ENCODE measurements at regions not wholly inside any gene's neighbourhood (a gene's known extent, or its start where the extent isn't known, plus 50 kb on each side); places are given as distances from the start of the nearest gene placed in this dataset.

DNA sequence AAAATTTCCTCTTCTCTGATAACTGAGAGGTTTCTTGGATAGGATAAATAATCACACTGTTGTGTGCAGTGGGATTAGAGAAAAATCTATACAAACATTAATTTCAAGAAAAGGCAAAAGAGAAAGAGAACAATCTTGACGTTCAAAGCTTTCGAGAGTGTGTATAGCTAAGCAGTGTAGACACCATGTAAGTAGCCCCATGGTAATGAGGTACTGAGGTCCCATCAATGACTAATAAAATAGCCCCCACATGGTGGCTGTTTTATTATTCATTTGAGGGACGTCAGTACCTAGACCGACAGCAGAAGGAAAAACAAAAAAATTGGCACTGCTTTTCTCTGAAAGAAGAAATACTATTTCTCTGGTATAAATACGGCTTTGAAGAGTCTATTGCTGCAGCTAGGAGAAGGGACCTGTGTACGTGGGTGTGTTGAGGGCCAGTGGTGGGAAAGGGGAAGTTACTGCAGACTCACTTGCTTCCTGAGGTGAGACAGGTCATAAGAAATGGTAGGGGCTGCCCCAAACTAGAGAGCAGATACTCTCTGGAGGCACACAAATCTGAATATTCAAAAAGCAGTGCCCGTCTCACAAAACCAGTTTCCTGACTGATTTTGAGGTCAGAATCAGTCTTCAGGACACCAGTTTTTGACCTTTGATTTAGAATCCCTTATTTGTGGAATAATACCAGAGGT lies 339.8 kb downstream of the EMP1 start:
- Histone ChIP-seq H3K27me3 (ENCODE audit: control insufficient read depth in 4 of 4, insufficient read depth in 4 of 4, low read length in 3 of 4) (no peaks in the 10 kb centered on the region), H3K27ac (ENCODE audit: low read depth in 1 of 2, low read length in 2 of 2) (no peak overlapping the region), H3K36me3 (ENCODE audit: control insufficient read depth in 4 of 4, insufficient read depth in 3 of 4, low read depth in 1 of 4, low read length in 3 of 4) (no peaks in the 10 kb centered on the region), H3K9ac (ENCODE audit: low read depth in 1 of 2, low read length in 2 of 2) (no peak overlapping the region), H3K4me3 (ENCODE audit: low read depth in 1 of 3, low read length in 3 of 3) (no peak overlapping the region), H3K9me3 (ENCODE audit: control insufficient read depth in 4 of 4, low read length in 3 of 4) (no peaks in the 10 kb centered on the region), H3K4me1 (ENCODE audit: control insufficient read depth in 4 of 4, insufficient read depth in 4 of 4, low read length in 3 of 4) (peaks cover 0 to 6% (median 0%) of the 10 kb centered on the region in 4 donors)
- no peak for DNase-seq (ENCODE audit: low spot score)
- 75% methylated on average over 7 of the region's 7 CpGs for WGBS
- TF ChIP-seq JUND (IDR thresholded peaks at IDR 0.05) (no peak), EGR1 (IDR thresholded peaks at IDR 0.05; ENCODE audit: low read depth in 2 of 2) (no peak), ATF3 (IDR thresholded peaks at IDR 0.05) (no peak), HNF4A (conservative IDR thresholded peaks at IDR 0.05) (no peak)
- TF ChIP-seq, protein P1, sequence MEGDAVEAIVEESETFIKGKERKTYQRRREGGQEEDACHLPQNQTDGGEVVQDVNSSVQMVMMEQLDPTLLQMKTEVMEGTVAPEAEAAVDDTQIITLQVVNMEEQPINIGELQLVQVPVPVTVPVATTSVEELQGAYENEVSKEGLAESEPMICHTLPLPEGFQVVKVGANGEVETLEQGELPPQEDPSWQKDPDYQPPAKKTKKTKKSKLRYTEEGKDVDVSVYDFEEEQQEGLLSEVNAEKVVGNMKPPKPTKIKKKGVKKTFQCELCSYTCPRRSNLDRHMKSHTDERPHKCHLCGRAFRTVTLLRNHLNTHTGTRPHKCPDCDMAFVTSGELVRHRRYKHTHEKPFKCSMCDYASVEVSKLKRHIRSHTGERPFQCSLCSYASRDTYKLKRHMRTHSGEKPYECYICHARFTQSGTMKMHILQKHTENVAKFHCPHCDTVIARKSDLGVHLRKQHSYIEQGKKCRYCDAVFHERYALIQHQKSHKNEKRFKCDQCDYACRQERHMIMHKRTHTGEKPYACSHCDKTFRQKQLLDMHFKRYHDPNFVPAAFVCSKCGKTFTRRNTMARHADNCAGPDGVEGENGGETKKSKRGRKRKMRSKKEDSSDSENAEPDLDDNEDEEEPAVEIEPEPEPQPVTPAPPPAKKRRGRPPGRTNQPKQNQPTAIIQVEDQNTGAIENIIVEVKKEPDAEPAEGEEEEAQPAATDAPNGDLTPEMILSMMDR (IDR thresholded peaks at IDR 0.05; ENCODE audit: low read depth, low read length, missing input control) = no peak

DNA sequence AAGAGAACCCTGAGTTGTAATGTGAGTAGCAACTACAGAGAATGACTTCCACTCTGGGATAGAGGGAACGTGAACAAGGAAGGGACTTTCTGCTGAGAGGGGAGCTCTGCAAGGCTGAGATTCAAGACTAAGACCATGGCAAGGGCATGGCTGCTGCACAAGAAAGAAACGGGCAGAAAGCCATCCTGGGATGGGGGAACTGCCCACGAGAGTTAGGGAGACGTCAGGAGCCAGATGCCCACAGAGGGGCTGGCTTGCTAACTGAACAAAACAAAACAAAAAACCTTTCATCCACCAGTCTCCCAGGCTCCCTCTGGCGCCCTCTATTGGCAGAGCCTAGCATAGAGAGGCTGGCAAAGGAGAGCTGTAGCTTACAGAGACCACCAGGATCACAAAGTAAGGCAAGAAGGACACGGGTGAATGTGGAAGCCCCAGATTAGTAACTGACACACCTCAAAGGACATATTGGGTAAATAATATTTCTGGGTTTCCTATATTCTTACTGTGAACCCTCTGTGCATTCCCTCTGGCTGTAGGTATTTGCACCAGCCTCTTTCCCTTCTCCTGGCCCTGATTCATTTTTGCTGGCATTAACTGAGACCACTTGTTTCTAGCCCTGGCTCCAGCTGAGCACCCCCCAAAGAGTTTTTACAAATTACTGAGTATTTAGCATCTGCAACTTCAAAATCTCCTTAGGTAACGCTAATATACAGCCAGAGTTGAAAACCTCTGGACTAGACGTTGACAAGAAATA lies 338.3 kb downstream of the EMP1 start:
- peak; percentile 52 for DNase-seq (ENCODE audit: low spot score)
- Histone ChIP-seq H3K4me3 (ENCODE audit: low read depth in 1 of 3, low read length in 3 of 3) (peak overlapping the region in 1 of 3 donors; percentile 2), H3K36me3 (ENCODE audit: control insufficient read depth in 4 of 4, insufficient read depth in 3 of 4, low read depth in 1 of 4, low read length in 3 of 4) (no peaks in the 10 kb centered on the region), H3K27me3 (ENCODE audit: control insufficient read depth in 4 of 4, insufficient read depth in 4 of 4, low read length in 3 of 4) (no peaks in the 10 kb centered on the region), H3K4me1 (ENCODE audit: control insufficient read depth in 4 of 4, insufficient read depth in 4 of 4, low read length in 3 of 4) (peaks cover 0 to 6% (median 0%) of the 10 kb centered on the region in 4 donors), H3K27ac (ENCODE audit: low read depth in 1 of 2, low read length in 2 of 2) (no peak overlapping the region), H3K9ac (ENCODE audit: low read depth in 1 of 2, low read length in 2 of 2) (no peak overlapping the region), H3K9me3 (ENCODE audit: control insufficient read depth in 4 of 4, low read length in 3 of 4) (no peaks in the 10 kb centered on the region)
- 47% methylated on average over 8 of the region's 8 CpGs for WGBS
- TF ChIP-seq, protein P1 (IDR thresholded peaks at IDR 0.05; ENCODE audit: low read depth, low read length, missing input control) = peak; percentile 85
- no peak for TF ChIP-seq EGR1 (IDR thresholded peaks at IDR 0.05; ENCODE audit: low read depth in 2 of 2)
- TF ChIP-seq HNF4A (conservative IDR thresholded peaks at IDR 0.05) = no peak
- TF ChIP-seq RAD21 (IDR thresholded peaks at IDR 0.05) = peak; percentile 85 to 92

DNA sequence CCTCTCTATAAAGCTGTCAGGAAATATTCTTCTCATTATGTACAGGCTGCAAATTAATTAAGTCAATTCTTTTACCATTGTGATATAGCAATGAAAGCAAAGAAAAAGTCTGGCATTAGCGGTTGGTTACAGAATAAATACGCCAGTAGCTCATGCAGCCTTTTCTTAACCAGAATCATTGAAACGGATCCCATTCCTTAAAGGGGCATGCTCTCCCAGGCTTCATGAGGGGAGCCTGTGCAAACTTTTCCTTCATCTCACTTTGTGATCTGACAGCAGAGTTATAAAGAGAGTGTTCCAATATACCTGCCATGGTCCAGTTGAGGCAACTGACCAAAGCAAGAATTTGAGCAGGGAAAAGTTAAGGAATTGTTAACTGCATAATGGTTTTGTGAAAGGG lies 337.7 kb downstream of the EMP1 start:
- WGBS = 84% methylated on average over 3 of the region's 3 CpGs
- H3K9me3 ChIP-seq (ENCODE audit: control insufficient read depth in 4 of 4, low read length in 3 of 4) = no peaks in the 10 kb centered on the region
- H3K4me1 ChIP-seq (ENCODE audit: control insufficient read depth in 4 of 4, insufficient read depth in 4 of 4, low read length in 3 of 4) = peaks cover 0 to 6% (median 0%) of the 10 kb centered on the region in 4 donors
- no peaks in the 10 kb centered on the region for H3K36me3 ChIP-seq (ENCODE audit: control insufficient read depth in 4 of 4, insufficient read depth in 3 of 4, low read depth in 1 of 4, low read length in 3 of 4)
- H3K9ac ChIP-seq (ENCODE audit: low read depth in 1 of 2, low read length in 2 of 2) = no peak overlapping the region
- no peak overlapping the region for H3K27ac ChIP-seq (ENCODE audit: low read depth in 1 of 2, low read length in 2 of 2)
- H3K4me3 ChIP-seq (ENCODE audit: low read depth in 1 of 3, low read length in 3 of 3) = no peak overlapping the region
- no peaks in the 10 kb centered on the region for H3K27me3 ChIP-seq (ENCODE audit: control insufficient read depth in 4 of 4, insufficient read depth in 4 of 4, low read length in 3 of 4)
- no peak for DNase-seq (ENCODE audit: low spot score)
- TF ChIP-seq TAF1 (conservative IDR thresholded peaks at IDR 0.05) (no peak), ATF3 (IDR thresholded peaks at IDR 0.05) (no peak), RAD21 (IDR thresholded peaks at IDR 0.05) (no peak), FOXA2 (IDR thresholded peaks at IDR 0.05) (no peak), YY1 (IDR thresholded peaks at IDR 0.05) (no peak), JUND (IDR thresholded peaks at IDR 0.05) (no peak), NR2F2 (IDR thresholded peaks at IDR 0.05) (no peak), RXRA (IDR thresholded peaks at IDR 0.05) (no peak), FOXA1 (IDR thresholded peaks at IDR 0.05) (no peak), SP1 (IDR thresholded peaks at IDR 0.05) (no peak), EGR1 (IDR thresholded peaks at IDR 0.05; ENCODE audit: low read depth in 2 of 2) (no peak), HNF4A (conservative IDR thresholded peaks at IDR 0.05) (no peak), HNF4G (IDR thresholded peaks at IDR 0.05) (no peak), GABPA (IDR thresholded peaks at IDR 0.05 in 1 of 2, conservative IDR thresholded peaks at IDR 0.05 in 1 of 2) (no peak), REST (IDR thresholded peaks at IDR 0.05) (no peak)
- TF ChIP-seq, protein P2, sequence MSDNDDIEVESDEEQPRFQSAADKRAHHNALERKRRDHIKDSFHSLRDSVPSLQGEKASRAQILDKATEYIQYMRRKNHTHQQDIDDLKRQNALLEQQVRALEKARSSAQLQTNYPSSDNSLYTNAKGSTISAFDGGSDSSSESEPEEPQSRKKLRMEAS (IDR thresholded peaks at IDR 0.05) = no peak

All from liver (tissue), 8 donors.